ENCODE measurements at regions not wholly inside any gene's neighbourhood (a gene's known extent, or its start where the extent isn't known, plus 50 kb on each side); places are given as distances from the start of the nearest gene placed in this dataset.
A peak's percentile ranks its signal among the peaks of the same experiment; 100 is the strongest.
"Not testable (repeated sequence)": the region's sequence is repeated elsewhere in the genome, so short reads cannot be mapped to it uniquely, and the experiment has no call there.

- DNase-seq (ENCODE audit: low read depth) = peak; percentile 32
Measured at GRCh38 chr16:21363550-21364223, 85.6 kb upstream of the CRYM start.

GRCh38 chr16:21361612-21362227, 83.6 kb upstream of the CRYM start:
- DNase-seq (ENCODE audit: low read depth) = peak; percentile 4

- DNase-seq (ENCODE audit: low read depth) = not testable (repeated sequence)
Measured at GRCh38 chr16:21361045-21361444, 83.0 kb upstream of the CRYM start.

GRCh38 chr16:21359513-21359912, 81.4 kb upstream of the CRYM start:
- not testable (repeated sequence) for DNase-seq (ENCODE audit: low read depth)

GRCh38 chr16:21358261-21358795, 80.2 kb upstream of the CRYM start:
- DNase-seq (ENCODE audit: low read depth) = not testable (repeated sequence)

- DNase-seq (ENCODE audit: low read depth) = not testable (repeated sequence)
Measured at GRCh38 chr16:21356308-21356707, 78.2 kb upstream of the CRYM start.

GRCh38 chr16:21351433-21351832, 73.3 kb upstream of the CRYM start:
- not testable (repeated sequence) for DNase-seq (ENCODE audit: low read depth)

- not testable (repeated sequence) for DNase-seq (ENCODE audit: low read depth)
Measured at GRCh38 chr16:21350851-21351250, 72.8 kb upstream of the CRYM start.

- DNase-seq (ENCODE audit: low read depth) = not testable (repeated sequence)
Measured at GRCh38 chr16:21349336-21349735, 71.2 kb upstream of the CRYM start.

- not testable (repeated sequence) for DNase-seq (ENCODE audit: low read depth)
Measured at GRCh38 chr16:21348815-21349214, 70.7 kb upstream of the CRYM start.

- DNase-seq (ENCODE audit: low read depth) = not testable (repeated sequence)
Measured at GRCh38 chr16:21347538-21347937, 69.4 kb upstream of the CRYM start.

- not testable (repeated sequence) for DNase-seq (ENCODE audit: low read depth)
Measured at GRCh38 chr16:21346756-21347491, 68.8 kb upstream of the CRYM start.

- not testable (repeated sequence) for DNase-seq (ENCODE audit: low read depth)
Measured at GRCh38 chr16:21344361-21344912, 66.3 kb upstream of the CRYM start.

GRCh38 chr16:21341101-21341500, 63.0 kb upstream of the CRYM start:
- DNase-seq (ENCODE audit: low read depth) = no peak

GRCh38 chr16:21339941-21340340, 61.9 kb upstream of the CRYM start:
- no peak for DNase-seq (ENCODE audit: low read depth)

- no peak for DNase-seq (ENCODE audit: low read depth)
Measured at GRCh38 chr16:21339269-21339641, 61.2 kb upstream of the CRYM start.

GRCh38 chr16:21338537-21339268, 60.6 kb upstream of the CRYM start:
- no peak for DNase-seq (ENCODE audit: low read depth)

GRCh38 chr16:21336231-21336630, 58.1 kb upstream of the CRYM start:
- DNase-seq (ENCODE audit: low read depth) = no peak

- DNase-seq (ENCODE audit: low read depth) = not testable (repeated sequence)
Measured at GRCh38 chr16:21334188-21335146, 56.4 kb upstream of the CRYM start.

GRCh38 chr16:21333683-21334082, 55.6 kb upstream of the CRYM start:
- DNase-seq (ENCODE audit: low read depth) = not testable (repeated sequence)

All from GM04504 (cell line).